Astrocyte (in vitro differentiated cells and primary cell): ENCODE measurements at regions not wholly inside any gene's neighbourhood (a gene's known extent, or its start where the extent isn't known, plus 50 kb on each side); places are given as distances from the start of the nearest gene placed in this dataset.
A peak's percentile ranks its signal among the peaks of the same experiment; 100 is the strongest.
"Not testable (repeated sequence)": the region's sequence is repeated elsewhere in the genome, so short reads cannot be mapped to it uniquely, and the experiment has no call there.

Experiments
- DNase-seq: peaks from one replicate; pipeline ENCODE4 v3.0.0-alpha.2; 2010; ENCODE audit warnings: low read depth
- FAIRE-seq: peaks from 2 replicates; lab custom pipeline; 2011; peaks lifted over from hg19 to GRCh38; lab: Jason Lieb, UNC
- H2AFZ ChIP-seq: 2 replicates; pipeline ENCODE4 v1.6.0; 2012; ENCODE audit warnings: low read depth, low read length, inconsistent platforms
- H3K27ac ChIP-seq: 2 replicates; pipeline ENCODE4 v1.5.1; 2011; ENCODE audit warnings: low read depth, low read length, inconsistent platforms
- H3K27me3 ChIP-seq: 2 replicates; pipeline ENCODE4 v1.6.0; 2011; ENCODE audit warnings: low read length, inconsistent platforms; ENCODE audit not compliant: insufficient read depth
- H3K36me3 ChIP-seq: 2 replicates; pipeline ENCODE4 v1.5.1; 2011; ENCODE audit warnings: low read length, inconsistent platforms; ENCODE audit not compliant: insufficient read depth
- H3K4me1 ChIP-seq: 2 replicates; pipeline ENCODE4 v1.5.1; 2011; ENCODE audit warnings: low read length, inconsistent platforms; ENCODE audit not compliant: insufficient read depth
- H3K4me2 ChIP-seq: 2 replicates; pipeline ENCODE4 v1.6.0; 2012; ENCODE audit warnings: low read length, inconsistent platforms
- H3K4me3 ChIP-seq: 2 replicates; pipeline ENCODE4 v1.5.1; 2011; ENCODE audit warnings: low read depth, mild to moderate bottlenecking, low read length, inconsistent platforms; ENCODE audit not compliant: insufficient read depth
- H3K79me2 ChIP-seq: 2 replicates; pipeline ENCODE4 v1.6.0; 2012; ENCODE audit warnings: mild to moderate bottlenecking, low read length, inconsistent platforms; ENCODE audit not compliant: insufficient read depth
- H3K9ac ChIP-seq: 2 replicates; pipeline ENCODE4 v1.6.0; 2012; ENCODE audit warnings: mild to moderate bottlenecking, low read length, inconsistent platforms
- H3K9me3 ChIP-seq: 2 replicates; pipeline ENCODE4 v1.5.1; 2012; ENCODE audit warnings: low read depth, mild to moderate bottlenecking, low read length, inconsistent platforms; ENCODE audit not compliant: insufficient read depth
- H4K20me1 ChIP-seq: 2 replicates; pipeline ENCODE4 v1.6.0; 2012; ENCODE audit warnings: low read length, inconsistent platforms; ENCODE audit not compliant: insufficient read depth
- H3K27ac Mint-ChIP-seq: one replicate; pipeline ENCODE4 v1.8.0; 2021; ENCODE audit warnings: mild to moderate bottlenecking, mixed read lengths; ENCODE audit not compliant: unreplicated experiment
- H3K27me3 Mint-ChIP-seq: one replicate; pipeline ENCODE4 v1.8.0; 2021; ENCODE audit warnings: low read depth, mixed read lengths; ENCODE audit not compliant: unreplicated experiment
- H3K36me3 Mint-ChIP-seq: one replicate; pipeline ENCODE4 v1.8.0; 2021; ENCODE audit warnings: low read depth, mixed read lengths; ENCODE audit not compliant: unreplicated experiment
- H3K4me1 Mint-ChIP-seq: one replicate; pipeline ENCODE4 v1.8.0; 2021; ENCODE audit warnings: low read depth, mixed read lengths; ENCODE audit not compliant: unreplicated experiment
- H3K4me3 Mint-ChIP-seq: one replicate; pipeline ENCODE4 v1.8.0; 2021; ENCODE audit warnings: mild to moderate bottlenecking, moderate library complexity, mixed read lengths; ENCODE audit not compliant: unreplicated experiment
- H3K9me3 Mint-ChIP-seq: one replicate; pipeline ENCODE4 v1.8.0; 2021; ENCODE audit warnings: mild to moderate bottlenecking, mixed read lengths; ENCODE audit not compliant: unreplicated experiment

GRCh38 chr6:58038213-58038612 lies 720.8 kb downstream of the PRIM2 start:
- H3K27ac ChIP-seq, H3K79me2 ChIP-seq, H3K4me1 ChIP-seq, H3K9me3 ChIP-seq, H2AFZ ChIP-seq, H3K4me3 ChIP-seq, FAIRE-seq, H3K9me3 Mint-ChIP-seq, H3K27me3 Mint-ChIP-seq, H3K4me1 Mint-ChIP-seq, H3K27ac Mint-ChIP-seq, H3K36me3 Mint-ChIP-seq, H3K4me3 Mint-ChIP-seq, H3K4me2 ChIP-seq, H3K9ac ChIP-seq, H3K27me3 ChIP-seq, H3K36me3 ChIP-seq, DNase-seq, H4K20me1 ChIP-seq: not testable (repeated sequence)

DNA sequence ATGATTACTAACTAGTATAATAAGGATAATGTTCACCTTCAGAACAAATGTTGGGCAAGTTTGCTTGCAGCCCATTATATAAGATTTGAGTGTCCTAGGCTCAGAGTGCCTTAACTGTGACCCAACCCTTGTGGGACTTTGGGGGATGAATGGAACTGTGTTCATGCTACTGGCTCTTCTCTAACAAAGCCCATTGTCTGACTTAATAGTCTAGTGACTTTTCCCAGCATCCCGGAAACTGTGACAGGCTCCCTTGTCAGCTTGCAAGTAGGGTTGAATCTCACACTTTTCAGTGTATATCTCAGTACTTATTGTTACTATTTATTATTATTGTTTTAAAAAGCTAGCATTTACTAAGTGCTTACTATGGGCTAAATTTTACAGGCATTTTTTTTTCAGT lies 729.2 kb downstream of the PRIM2 start:
- not testable (repeated sequence) for H3K4me3 ChIP-seq

GRCh38 chr6:58047389-58047788 lies 730.0 kb downstream of the PRIM2 start:
- not testable (repeated sequence) for H3K4me2 ChIP-seq, H3K4me1 Mint-ChIP-seq, H3K27ac Mint-ChIP-seq, H3K4me3 ChIP-seq, H3K4me1 ChIP-seq, H3K9me3 ChIP-seq, H3K9me3 Mint-ChIP-seq, H3K27ac ChIP-seq, H3K36me3 Mint-ChIP-seq, H3K9ac ChIP-seq, H3K79me2 ChIP-seq, DNase-seq, H2AFZ ChIP-seq, H3K27me3 ChIP-seq, H4K20me1 ChIP-seq, H3K27me3 Mint-ChIP-seq, H3K36me3 ChIP-seq, FAIRE-seq, H3K4me3 Mint-ChIP-seq

More for the DNA sequence above, 729.2 kb downstream of the PRIM2 start:
- H3K27ac Mint-ChIP-seq, H2AFZ ChIP-seq, H3K4me1 Mint-ChIP-seq, H3K9me3 ChIP-seq, H3K9ac ChIP-seq, H3K79me2 ChIP-seq, H3K36me3 Mint-ChIP-seq, DNase-seq, H3K36me3 ChIP-seq, H4K20me1 ChIP-seq, H3K4me3 Mint-ChIP-seq, H3K4me2 ChIP-seq, H3K27ac ChIP-seq, H3K9me3 Mint-ChIP-seq, H3K4me1 ChIP-seq, FAIRE-seq, H3K27me3 Mint-ChIP-seq, H3K27me3 ChIP-seq: not testable (repeated sequence)

DNA sequence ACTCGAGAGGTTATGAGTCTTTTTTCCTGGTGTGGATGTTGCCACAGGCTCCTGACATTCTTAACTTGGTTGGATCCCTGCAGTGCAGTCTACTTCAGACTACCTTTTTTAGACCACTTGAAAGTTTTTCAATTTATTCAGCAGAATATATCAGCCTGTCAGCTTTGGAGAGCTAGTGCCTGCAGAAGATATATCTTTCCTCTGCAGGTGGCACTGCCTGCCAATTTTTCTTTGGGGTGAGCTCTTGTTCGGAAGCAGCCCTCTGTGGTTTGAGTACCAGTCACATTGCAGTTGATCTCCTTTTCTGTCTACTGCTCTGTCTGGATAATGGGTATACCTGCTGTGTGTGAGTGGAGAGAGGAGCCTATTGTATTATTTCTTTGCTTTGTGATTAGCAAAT lies 730.4 kb downstream of the PRIM2 start:
- H3K9ac ChIP-seq, H3K27me3 Mint-ChIP-seq, H3K36me3 ChIP-seq, H3K4me1 ChIP-seq, H3K4me1 Mint-ChIP-seq, H3K27ac ChIP-seq, H3K9me3 Mint-ChIP-seq, H3K4me3 Mint-ChIP-seq, H4K20me1 ChIP-seq, H2AFZ ChIP-seq, H3K9me3 ChIP-seq, H3K27ac Mint-ChIP-seq, DNase-seq, H3K79me2 ChIP-seq, H3K36me3 Mint-ChIP-seq, H3K4me3 ChIP-seq, H3K27me3 ChIP-seq, H3K4me2 ChIP-seq, FAIRE-seq: not testable (repeated sequence)

- not testable (repeated sequence) for H3K36me3 Mint-ChIP-seq
These were observed 738.2 kb downstream of the PRIM2 start for GRCh38 chr6:58055465-58056176.

DNA sequence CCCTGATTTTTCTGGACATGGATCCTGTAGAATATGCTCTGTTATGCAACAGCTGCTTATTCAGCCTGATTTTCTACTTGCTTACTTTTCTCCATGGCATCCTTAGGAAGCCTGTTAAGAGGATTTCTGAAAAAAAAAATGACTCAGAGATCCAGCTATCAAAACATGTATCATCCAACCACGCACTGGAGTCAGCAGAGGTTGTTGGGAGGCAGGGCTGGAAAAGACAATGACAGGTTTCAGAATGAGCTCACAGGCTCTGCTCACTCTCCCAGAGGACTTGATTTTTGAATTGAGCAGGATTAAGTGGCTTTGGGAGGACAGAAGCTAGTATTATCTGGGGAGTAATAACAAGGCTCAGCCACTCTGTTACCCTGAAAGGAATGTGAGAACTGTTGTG lies 742.3 kb downstream of the PRIM2 start:
- DNase-seq, H3K27ac Mint-ChIP-seq, FAIRE-seq, H3K4me3 Mint-ChIP-seq, H3K9ac ChIP-seq, H3K36me3 ChIP-seq, H3K79me2 ChIP-seq, H2AFZ ChIP-seq, H3K27me3 Mint-ChIP-seq, H3K9me3 ChIP-seq, H3K27ac ChIP-seq, H4K20me1 ChIP-seq, H3K4me2 ChIP-seq, H3K27me3 ChIP-seq, H3K9me3 Mint-ChIP-seq, H3K4me3 ChIP-seq, H3K36me3 Mint-ChIP-seq, H3K4me1 Mint-ChIP-seq, H3K4me1 ChIP-seq: not testable (repeated sequence)

More at GRCh38 chr6:58055465-58056176, 738.2 kb downstream of the PRIM2 start:
- not testable (repeated sequence) for H2AFZ ChIP-seq, H3K27ac ChIP-seq, H3K4me2 ChIP-seq, H3K4me1 Mint-ChIP-seq, H3K4me1 ChIP-seq, H3K4me3 ChIP-seq, H3K36me3 ChIP-seq, H3K27ac Mint-ChIP-seq, H3K9me3 Mint-ChIP-seq, DNase-seq, H3K4me3 Mint-ChIP-seq, H3K27me3 Mint-ChIP-seq, H4K20me1 ChIP-seq, H3K27me3 ChIP-seq, H3K9me3 ChIP-seq, H3K79me2 ChIP-seq, H3K9ac ChIP-seq
- FAIRE-seq: peak; percentile 45
